Neuronal stem cell (in vitro differentiated cells): ENCODE measurements at regions not wholly inside any gene's neighbourhood (a gene's known extent, or its start where the extent isn't known, plus 50 kb on each side); places are given as distances from the start of the nearest gene placed in this dataset.

Experiments
- DNase-seq: peaks from one replicate; pipeline ENCODE4 v3.0.0-alpha.2; 2013; ENCODE audit warnings: low spot score
- H2AFZ ChIP-seq: one replicate; pipeline ENCODE4 v1.6.1; 2013; ENCODE audit warnings: mild to moderate bottlenecking, low read length, inconsistent platforms
- H2AK5ac ChIP-seq: 2 replicates; pipeline ENCODE4 v1.6.1; 2013; ENCODE audit warnings: low read depth, mild to moderate bottlenecking, inconsistent platforms, low read length, moderate library complexity, mixed read lengths
- H2BK120ac ChIP-seq: 2 replicates; pipeline ENCODE4 v1.6.1; 2013; ENCODE audit warnings: low read depth, mild to moderate bottlenecking, inconsistent platforms, low read length, moderate library complexity, mixed read lengths
- H2BK12ac ChIP-seq: one replicate; pipeline ENCODE4 v1.6.1; 2013; ENCODE audit warnings: low read length, inconsistent platforms
- H2BK15ac ChIP-seq: 2 replicates; pipeline ENCODE4 v1.6.1; 2013; ENCODE audit warnings: mild to moderate bottlenecking, low read length, inconsistent platforms, mixed read lengths
- H2BK5ac ChIP-seq: one replicate; pipeline ENCODE4 v1.6.1; 2013; ENCODE audit warnings: inconsistent platforms, mild to moderate bottlenecking, low read length, moderate library complexity
- H3K14ac ChIP-seq: one replicate; pipeline ENCODE4 v1.6.1; 2013; ENCODE audit warnings: low read length, inconsistent platforms
- H3K18ac ChIP-seq: 2 replicates; pipeline ENCODE4 v1.6.1; 2013; ENCODE audit warnings: low read length, inconsistent platforms
- H3K23ac ChIP-seq: 2 replicates; pipeline ENCODE4 v1.6.1; 2013; ENCODE audit warnings: low read depth, mild to moderate bottlenecking, mixed read lengths, low read length, inconsistent platforms; ENCODE audit not compliant: poor library complexity
- H3K27ac ChIP-seq: replicated peaks from 3 replicates; pipeline ENCODE4 v1.5.1; 2013; ENCODE audit warnings: low read length, inconsistent platforms
- H3K27me3 ChIP-seq, 3 experiments: 2 replicates each; pipeline ENCODE4 v1.6.1; 2013; ENCODE audit warnings: low read length in 3 of 3, mild to moderate bottlenecking in 2 of 3, inconsistent platforms in 1 of 3, low read depth in 1 of 3, mixed read lengths in 1 of 3, moderate library complexity in 1 of 3; ENCODE audit not compliant: control insufficient read depth in 3 of 3, insufficient read depth in 3 of 3
- H3K36me3 ChIP-seq, 2 donors: replicated peaks in 1 of 2; 2 replicates each; pipeline ENCODE4 v1.6.1; 2013; ENCODE audit warnings: low read length in 2 of 2; ENCODE audit not compliant: control insufficient read depth in 2 of 2, insufficient read depth in 2 of 2
- H3K4ac ChIP-seq: 2 replicates; pipeline ENCODE4 v1.6.1; 2013; ENCODE audit warnings: inconsistent platforms, mild to moderate bottlenecking, low read length, moderate library complexity
- H3K4me1 ChIP-seq, 2 donors: 1 replicate in 1 of 2; 2 replicates in 1 of 2; pipeline ENCODE4 v1.6.1; 2013; ENCODE audit warnings: low read length in 2 of 2, low read depth in 1 of 2; ENCODE audit not compliant: control insufficient read depth in 2 of 2, insufficient read depth in 1 of 2
- H3K4me2 ChIP-seq: one replicate; pipeline ENCODE4 v1.6.1; 2013; ENCODE audit warnings: mild to moderate bottlenecking, low read length, inconsistent platforms; ENCODE audit not compliant: insufficient read depth, poor library complexity, severe bottlenecking
- H3K4me3 ChIP-seq, 2 donors: 2 replicates each; pipeline ENCODE4 v1.5.1; 2013; ENCODE audit warnings: low read length in 2 of 2, mild to moderate bottlenecking in 2 of 2, inconsistent platforms in 1 of 2, moderate library complexity in 1 of 2
- H3K79me1 ChIP-seq: one replicate; pipeline ENCODE4 v1.6.1; 2013; ENCODE audit warnings: low read depth, mild to moderate bottlenecking, inconsistent platforms, low read length, moderate library complexity
- H3K9ac ChIP-seq: one replicate; pipeline ENCODE4 v1.6.1; 2013; ENCODE audit warnings: mild to moderate bottlenecking, low read depth, low read length, inconsistent platforms; ENCODE audit not compliant: poor library complexity
- H3K9me3 ChIP-seq, 2 donors: replicated peaks in 1 of 2; 2 replicates each; pipeline versions ENCODE3 to v1.6.1; 2013; ENCODE audit warnings: low read length in 2 of 2, mild to moderate bottlenecking in 2 of 2, inconsistent platforms in 1 of 2, low read depth in 1 of 2, mixed read lengths in 1 of 2, moderate library complexity in 1 of 2; ENCODE audit not compliant: control insufficient read depth in 2 of 2, insufficient read depth in 1 of 2
- H4K8ac ChIP-seq: one replicate; pipeline ENCODE4 v1.6.1; 2013; ENCODE audit warnings: low read depth, mild to moderate bottlenecking, inconsistent platforms, low read length, moderate library complexity
- H4K91ac ChIP-seq: one replicate; pipeline ENCODE4 v1.6.1; 2013; ENCODE audit warnings: low read length, low read depth, mild to moderate bottlenecking, inconsistent platforms; ENCODE audit not compliant: poor library complexity
- WGBS, 2 donors: extraction: QIAGEN DNeasy Blood & Tissue Kit; methylation state at CpG; one replicate each; pipeline ENCODE4 v1.1.7; 2013; ENCODE audit warnings: missing lambda C conversion rate in 2 of 2, mixed read lengths in 1 of 2; ENCODE audit not compliant: insufficient read length in 2 of 2, insufficient replicate concordance in 1 of 2; ENCODE audit errors: extremely low coverage in 2 of 2; 5-methylcytosine and 5-hydroxymethylcytosine counted together

DNA sequence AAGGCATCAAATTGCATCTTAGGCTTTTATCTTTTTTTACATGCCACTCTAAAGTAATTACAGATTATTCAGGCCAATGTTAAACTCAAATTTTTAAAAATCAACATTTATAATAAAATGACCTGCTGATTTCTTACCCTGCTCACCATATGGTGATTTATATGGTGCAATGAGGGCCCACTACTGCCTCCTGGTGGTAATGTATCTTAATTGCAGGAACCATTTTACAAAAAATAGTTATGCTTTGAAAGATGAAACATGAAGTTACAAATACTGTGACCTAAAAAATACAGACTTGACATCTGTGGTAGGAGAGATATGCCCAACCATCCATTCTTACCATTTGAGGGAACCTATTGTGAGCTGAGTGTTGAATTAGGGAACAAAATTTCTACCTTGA, 292.6 kb upstream of the TAS2R1 start:
- Histone ChIP-seq H3K9ac (no peak overlapping the region), H3K9me3 (peaks cover 0 to 5% of the 10 kb centered on the region in 2 donors), H2BK15ac (no peak overlapping the region), H3K27ac (no peak overlapping the region), H4K8ac (no peak overlapping the region), H2AFZ (no peak overlapping the region), H3K14ac (no peak overlapping the region), H2AK5ac (no peak overlapping the region), H2BK5ac (no peak overlapping the region), H4K91ac (no peak overlapping the region), H3K27me3 (no peaks in the 10 kb centered on the region), H2BK12ac (no peak overlapping the region), H3K4ac (no peak overlapping the region), H3K36me3 (no peaks in the 10 kb centered on the region), H3K4me2 (no peak overlapping the region), H3K23ac (no peak overlapping the region), H3K79me1 (no peaks in the 10 kb centered on the region), H3K4me1 (peaks cover 3 to 6% of the 10 kb centered on the region in 2 donors), H3K18ac (no peak overlapping the region), H2BK120ac (no peak overlapping the region), H3K4me3 (no peak overlapping the region)
- DNase-seq = no peak

DNA sequence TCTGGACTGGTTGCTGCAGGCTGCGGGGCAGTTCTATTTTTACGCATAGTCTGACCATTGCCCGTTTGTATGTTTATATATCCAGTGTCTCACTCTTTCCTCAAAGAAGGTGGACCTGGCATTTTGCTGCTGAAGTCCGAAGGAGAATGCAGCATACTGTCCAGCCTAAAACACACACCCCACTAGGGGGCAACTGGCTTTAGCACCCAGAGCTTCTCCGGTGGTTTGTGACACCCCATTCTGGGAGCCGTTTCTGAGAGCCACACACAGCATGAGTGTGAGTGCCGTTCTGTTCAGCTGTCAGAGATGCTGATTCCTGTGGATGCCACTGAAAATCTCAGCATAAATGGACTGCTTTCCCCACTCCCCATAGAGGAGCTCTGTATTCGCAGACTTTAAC, 290.5 kb upstream of the TAS2R1 start:
- no peaks in the 10 kb centered on the region for H3K36me3 ChIP-seq
- no peak overlapping the region for H2AFZ ChIP-seq
- H2BK5ac ChIP-seq = no peak overlapping the region
- H2BK12ac ChIP-seq = no peak overlapping the region
- H3K14ac ChIP-seq = no peak overlapping the region
- H3K4me3 ChIP-seq = no peak overlapping the region
- no peak overlapping the region for H3K9ac ChIP-seq
- no peaks in the 10 kb centered on the region for H3K79me1 ChIP-seq
- no peak overlapping the region for H2BK120ac ChIP-seq
- no peak overlapping the region for H3K18ac ChIP-seq
- no peak overlapping the region for H3K4me2 ChIP-seq
- no peak overlapping the region for H3K4ac ChIP-seq
- H2AK5ac ChIP-seq = no peak overlapping the region
- no peak overlapping the region for H3K23ac ChIP-seq
- no peak overlapping the region for H4K8ac ChIP-seq
- no peak overlapping the region for H4K91ac ChIP-seq
- H3K27ac ChIP-seq = no peak overlapping the region
- no CpG with 5 or more reads among the region's 8 CpGs for WGBS, 2 donors
- DNase-seq = no peak
- peaks cover 0 to 5% of the 10 kb centered on the region in 2 donors for H3K9me3 ChIP-seq
- H3K4me1 ChIP-seq = peaks cover 3 to 4% of the 10 kb centered on the region in 2 donors
- H2BK15ac ChIP-seq = no peak overlapping the region
- no peaks in the 10 kb centered on the region for H3K27me3 ChIP-seq

DNA sequence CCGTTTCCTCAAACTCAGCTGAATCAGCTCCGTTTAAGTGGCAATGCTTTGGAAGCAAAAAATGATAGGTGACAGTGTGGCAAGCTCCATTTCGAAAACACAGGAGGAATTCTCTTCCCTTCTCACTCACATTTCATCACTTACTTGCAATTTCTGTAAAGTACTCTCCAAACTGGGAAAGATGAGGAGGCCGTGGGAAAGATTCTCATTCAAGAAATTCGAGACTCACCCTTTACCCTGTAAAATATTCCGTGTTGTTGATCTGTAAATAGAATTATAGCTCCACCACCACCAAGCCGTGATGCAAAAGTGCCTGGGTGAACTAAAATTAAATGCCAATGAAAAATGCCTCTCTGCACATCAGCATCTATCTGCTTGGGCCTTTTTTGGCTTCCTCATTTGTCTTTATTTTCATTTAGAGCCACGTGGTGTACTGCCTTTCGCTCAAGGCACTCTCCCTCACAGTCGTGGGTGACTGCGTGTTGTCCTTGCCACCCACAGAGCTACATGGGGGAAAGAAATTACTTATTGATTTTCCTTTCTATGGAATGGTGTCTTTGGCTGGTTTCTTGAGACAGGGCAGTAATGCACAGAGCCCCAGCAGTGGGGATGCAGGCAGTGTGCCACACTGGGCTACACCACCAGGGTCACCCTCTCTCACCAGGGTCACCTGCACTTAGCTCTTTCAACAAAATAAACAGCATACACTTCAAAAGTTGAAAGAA, 289.3 kb upstream of the TAS2R1 start:
- H4K8ac ChIP-seq = no peak overlapping the region
- H3K27me3 ChIP-seq = no peaks in the 10 kb centered on the region
- no peak for DNase-seq
- H3K23ac ChIP-seq = no peak overlapping the region
- no CpG with 5 or more reads among the region's 11 CpGs for WGBS, 2 donors
- H2BK12ac ChIP-seq = no peak overlapping the region
- H2BK120ac ChIP-seq = no peak overlapping the region
- H3K4me1 ChIP-seq = no peaks in the 10 kb centered on the region
- no peak overlapping the region for H3K27ac ChIP-seq
- no peak overlapping the region for H2BK5ac ChIP-seq
- H3K9ac ChIP-seq = no peak overlapping the region
- no peak overlapping the region for H3K18ac ChIP-seq
- no peak overlapping the region for H2AK5ac ChIP-seq
- no peak overlapping the region for H3K4me3 ChIP-seq
- no peak overlapping the region for H3K14ac ChIP-seq
- no peaks in the 10 kb centered on the region for H3K79me1 ChIP-seq
- no peak overlapping the region for H4K91ac ChIP-seq
- H2BK15ac ChIP-seq = no peak overlapping the region
- H3K9me3 ChIP-seq = peaks cover 0 to 5% of the 10 kb centered on the region in 2 donors
- H3K36me3 ChIP-seq = no peaks in the 10 kb centered on the region
- H3K4me2 ChIP-seq = no peak overlapping the region
- H3K4ac ChIP-seq = no peak overlapping the region
- H2AFZ ChIP-seq = no peak overlapping the region

DNA sequence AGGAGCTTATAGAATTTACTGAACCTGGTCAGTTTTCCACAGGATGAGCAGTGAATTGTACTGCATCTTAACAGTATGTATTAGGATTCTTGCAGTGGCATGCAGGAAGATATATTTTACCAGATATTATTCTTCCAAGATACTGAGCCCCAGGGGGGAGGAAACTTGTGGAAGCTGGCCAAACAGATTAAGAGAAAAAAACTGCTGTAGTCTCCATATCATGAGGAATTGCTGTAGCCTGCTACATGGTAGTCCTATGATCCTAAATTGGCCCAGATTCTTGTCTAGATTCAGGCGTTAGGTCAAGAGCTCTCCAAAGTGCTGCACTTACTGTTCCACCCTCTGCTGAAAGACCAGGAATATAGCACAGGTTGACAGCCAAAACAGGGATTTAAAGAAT, 275.5 kb upstream of the TAS2R1 start:
- Histone ChIP-seq H4K91ac (no peak overlapping the region), H3K4ac (no peak overlapping the region), H3K4me2 (no peak overlapping the region), H3K4me3 (no peak overlapping the region), H3K79me1 (no peaks in the 10 kb centered on the region), H3K23ac (no peak overlapping the region), H2AFZ (no peak overlapping the region), H3K9me3 (no peaks in the 10 kb centered on the region), H3K36me3 (no peaks in the 10 kb centered on the region), H3K27me3 (no peaks in the 10 kb centered on the region), H2BK5ac (no peak overlapping the region), H3K27ac (no peak overlapping the region), H2BK12ac (no peak overlapping the region), H2BK120ac (no peak overlapping the region), H3K18ac (no peak overlapping the region), H2BK15ac (no peak overlapping the region), H4K8ac (no peak overlapping the region), H3K9ac (no peak overlapping the region), H3K14ac (no peak overlapping the region), H2AK5ac (no peak overlapping the region), H3K4me1 (no peaks in the 10 kb centered on the region)
- no CpG with 5 or more reads among the region's 1 CpG for WGBS, 2 donors
- DNase-seq = no peak
